ENCODE measurements at regions not wholly inside any gene's neighbourhood (a gene's known extent, or its start where the extent isn't known, plus 50 kb on each side); places are given as distances from the start of the nearest gene placed in this dataset.

GRCh38 chr2:63764630-63765029 is 77.1 kb upstream of the UGP2 start:
- TF ChIP-seq POLR2A (IDR thresholded peaks at IDR 0.05; ENCODE audit: low read depth, low read length), result no peak
- TF ChIP-seq POLR2AphosphoS5 (IDR thresholded peaks at IDR 0.05; ENCODE audit: low read depth, low read length), result no peak
- TF ChIP-seq TAF1 (IDR thresholded peaks at IDR 0.05; ENCODE audit: borderline replicate concordance, low read depth, low read length), result no peak

All from GM12892 (cell line).